ENCODE measurements at regions not wholly inside any gene's neighbourhood (a gene's known extent, or its start where the extent isn't known, plus 50 kb on each side); places are given as distances from the start of the nearest gene placed in this dataset.

DNA sequence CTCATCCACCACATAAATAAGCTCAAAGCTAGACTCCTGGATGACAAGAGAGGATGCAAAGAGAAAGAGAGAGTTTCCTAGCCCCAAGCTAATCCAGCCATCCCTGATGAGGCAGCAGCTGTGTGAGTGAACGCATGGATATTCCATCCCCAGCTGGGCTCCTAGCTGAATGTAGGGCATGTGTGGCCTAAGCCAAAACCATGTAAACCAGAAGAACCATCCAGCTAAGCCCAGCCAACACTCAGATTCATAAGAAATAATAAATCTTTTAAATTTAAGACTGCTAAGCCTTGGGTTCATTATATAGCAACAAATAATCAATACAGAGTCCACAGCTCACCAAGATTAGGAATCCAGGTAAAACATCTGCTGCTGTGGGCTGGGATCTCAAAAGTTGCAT lies 94.3 kb downstream of the TNFAIP2 start:
- H3K4me1 Mint-ChIP-seq: peaks cover 9% of the 10 kb centered on the region
- POLR2A ChIA-PET: no interaction called here
- ATAC-seq (no peak), DNase-seq (ENCODE audit: low spot score) (no peak)
- CTCF ChIA-PET: interaction anchor here (0.8 to 2.7 kb wide), 3 partner anchors 64 to 113 kb away, joined by 3 to 16 read pairs (median 3); no protein-coding TSS in a partner anchor
- H3K27ac Mint-ChIP-seq: no peak overlapping the region
- H3K36me3 Mint-ChIP-seq: no peaks in the 10 kb centered on the region
- no peaks in the 10 kb centered on the region for H3K9me3 Mint-ChIP-seq
- H3K4me3 Mint-ChIP-seq: no peak overlapping the region
- peaks cover 34% of the 10 kb centered on the region for H3K27me3 Mint-ChIP-seq (ENCODE audit: low read depth)
- TF ChIP-seq PRRX2 (CRISPR knock-in tag; IDR thresholded peaks at IDR 0.05): no peak
- TF ChIP-seq, protein P1, sequence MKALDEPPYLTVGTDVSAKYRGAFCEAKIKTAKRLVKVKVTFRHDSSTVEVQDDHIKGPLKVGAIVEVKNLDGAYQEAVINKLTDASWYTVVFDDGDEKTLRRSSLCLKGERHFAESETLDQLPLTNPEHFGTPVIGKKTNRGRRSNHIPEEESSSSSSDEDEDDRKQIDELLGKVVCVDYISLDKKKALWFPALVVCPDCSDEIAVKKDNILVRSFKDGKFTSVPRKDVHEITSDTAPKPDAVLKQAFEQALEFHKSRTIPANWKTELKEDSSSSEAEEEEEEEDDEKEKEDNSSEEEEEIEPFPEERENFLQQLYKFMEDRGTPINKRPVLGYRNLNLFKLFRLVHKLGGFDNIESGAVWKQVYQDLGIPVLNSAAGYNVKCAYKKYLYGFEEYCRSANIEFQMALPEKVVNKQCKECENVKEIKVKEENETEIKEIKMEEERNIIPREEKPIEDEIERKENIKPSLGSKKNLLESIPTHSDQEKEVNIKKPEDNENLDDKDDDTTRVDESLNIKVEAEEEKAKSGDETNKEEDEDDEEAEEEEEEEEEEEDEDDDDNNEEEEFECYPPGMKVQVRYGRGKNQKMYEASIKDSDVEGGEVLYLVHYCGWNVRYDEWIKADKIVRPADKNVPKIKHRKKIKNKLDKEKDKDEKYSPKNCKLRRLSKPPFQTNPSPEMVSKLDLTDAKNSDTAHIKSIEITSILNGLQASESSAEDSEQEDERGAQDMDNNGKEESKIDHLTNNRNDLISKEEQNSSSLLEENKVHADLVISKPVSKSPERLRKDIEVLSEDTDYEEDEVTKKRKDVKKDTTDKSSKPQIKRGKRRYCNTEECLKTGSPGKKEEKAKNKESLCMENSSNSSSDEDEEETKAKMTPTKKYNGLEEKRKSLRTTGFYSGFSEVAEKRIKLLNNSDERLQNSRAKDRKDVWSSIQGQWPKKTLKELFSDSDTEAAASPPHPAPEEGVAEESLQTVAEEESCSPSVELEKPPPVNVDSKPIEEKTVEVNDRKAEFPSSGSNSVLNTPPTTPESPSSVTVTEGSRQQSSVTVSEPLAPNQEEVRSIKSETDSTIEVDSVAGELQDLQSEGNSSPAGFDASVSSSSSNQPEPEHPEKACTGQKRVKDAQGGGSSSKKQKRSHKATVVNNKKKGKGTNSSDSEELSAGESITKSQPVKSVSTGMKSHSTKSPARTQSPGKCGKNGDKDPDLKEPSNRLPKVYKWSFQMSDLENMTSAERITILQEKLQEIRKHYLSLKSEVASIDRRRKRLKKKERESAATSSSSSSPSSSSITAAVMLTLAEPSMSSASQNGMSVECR (CRISPR knock-in tag; IDR thresholded peaks at IDR 0.05; ENCODE audit: borderline replicate concordance): no peak
- TF ChIP-seq SMAD3 (CRISPR knock-in tag; IDR thresholded peaks at IDR 0.05; ENCODE audit: borderline replicate concordance): no peak

DNA sequence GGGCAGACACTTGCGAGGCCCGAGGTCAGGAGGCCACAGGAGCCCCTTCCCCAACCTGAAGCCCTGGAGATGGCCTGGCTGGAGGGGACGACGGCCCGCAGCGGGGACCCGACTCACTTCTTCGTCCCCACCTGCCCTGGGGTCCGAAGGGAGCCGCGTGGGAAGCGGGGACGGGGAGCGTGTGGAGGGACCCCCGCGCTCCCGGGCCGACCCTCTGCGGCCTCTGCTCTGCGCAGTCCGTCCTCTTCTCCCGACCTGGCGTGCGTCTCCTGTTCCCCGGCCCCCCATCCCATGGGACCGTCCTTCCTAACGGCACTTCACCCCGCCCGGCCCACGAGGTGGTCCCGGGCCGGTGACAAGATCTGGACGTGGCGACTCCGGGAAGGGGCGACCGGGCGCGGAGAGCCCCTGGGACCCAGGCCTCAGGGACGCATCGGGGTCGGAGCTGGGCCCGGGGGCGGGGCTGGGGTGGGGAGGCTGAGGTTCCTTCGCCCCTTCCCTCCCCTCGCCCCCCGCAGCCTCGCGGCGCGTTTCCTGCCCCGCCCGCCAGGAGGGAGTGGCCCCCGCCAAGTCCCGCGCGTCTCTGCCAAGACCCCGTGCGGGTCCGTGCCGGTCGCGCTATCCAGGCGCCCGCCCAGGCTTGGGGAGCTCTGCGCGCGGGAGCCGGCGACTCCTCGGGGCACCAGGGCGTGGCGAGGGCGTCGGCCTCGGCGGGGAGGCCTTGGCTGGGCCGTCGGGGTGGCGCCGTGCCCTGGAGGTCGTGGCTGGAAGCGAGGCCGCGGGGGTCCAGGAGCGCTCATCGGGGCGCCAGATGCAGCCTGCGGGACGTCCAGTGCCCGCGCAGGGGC lies 97.1 kb downstream of the TNFAIP2 start:
- Mint-ChIP-seq H3K9me3 (no peaks in the 10 kb centered on the region), H3K4me3 (peak overlapping the region; percentile 68), H3K36me3 (no peaks in the 10 kb centered on the region), H3K27me3 (ENCODE audit: low read depth) (peaks cover 41% of the 10 kb centered on the region), H3K4me1 (peaks cover 22% of the 10 kb centered on the region), H3K27ac (no peak overlapping the region)
- CTCF ChIA-PET: interaction anchor here (0.8 to 1.2 kb wide), 5 partner anchors 15 to 115 kb away, joined by 3 to 7 read pairs (median 5); no protein-coding TSS in a partner anchor
- DNase-seq (ENCODE audit: low spot score) (peak; percentile 43), ATAC-seq (peak; percentile 73)
- POLR2A ChIA-PET: interaction anchor here (0.5 to 1.3 kb wide), 3 partner anchors 21 to 52 kb away, joined by 3 to 7 read pairs (median 3); no protein-coding TSS in a partner anchor
- TF ChIP-seq NFATC4 (CRISPR knock-in tag; IDR thresholded peaks at IDR 0.05): no peak
- TF ChIP-seq, protein P2, sequence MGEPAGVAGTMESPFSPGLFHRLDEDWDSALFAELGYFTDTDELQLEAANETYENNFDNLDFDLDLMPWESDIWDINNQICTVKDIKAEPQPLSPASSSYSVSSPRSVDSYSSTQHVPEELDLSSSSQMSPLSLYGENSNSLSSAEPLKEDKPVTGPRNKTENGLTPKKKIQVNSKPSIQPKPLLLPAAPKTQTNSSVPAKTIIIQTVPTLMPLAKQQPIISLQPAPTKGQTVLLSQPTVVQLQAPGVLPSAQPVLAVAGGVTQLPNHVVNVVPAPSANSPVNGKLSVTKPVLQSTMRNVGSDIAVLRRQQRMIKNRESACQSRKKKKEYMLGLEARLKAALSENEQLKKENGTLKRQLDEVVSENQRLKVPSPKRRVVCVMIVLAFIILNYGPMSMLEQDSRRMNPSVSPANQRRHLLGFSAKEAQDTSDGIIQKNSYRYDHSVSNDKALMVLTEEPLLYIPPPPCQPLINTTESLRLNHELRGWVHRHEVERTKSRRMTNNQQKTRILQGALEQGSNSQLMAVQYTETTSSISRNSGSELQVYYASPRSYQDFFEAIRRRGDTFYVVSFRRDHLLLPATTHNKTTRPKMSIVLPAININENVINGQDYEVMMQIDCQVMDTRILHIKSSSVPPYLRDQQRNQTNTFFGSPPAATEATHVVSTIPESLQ (CRISPR knock-in tag; IDR thresholded peaks at IDR 0.05): no peak
- TF ChIP-seq MXD4 (CRISPR knock-in tag; IDR thresholded peaks at IDR 0.05; ENCODE audit: borderline replicate concordance): no peak
- TF ChIP-seq ZNF232 (CRISPR knock-in tag; IDR thresholded peaks at IDR 0.05): no peak
- no peak for TF ChIP-seq ZNF263 (CRISPR knock-in tag; IDR thresholded peaks at IDR 0.05; ENCODE audit: low read depth)
- no peak for TF ChIP-seq FOXJ3 (CRISPR knock-in tag; IDR thresholded peaks at IDR 0.05; ENCODE audit: borderline replicate concordance)
- TF ChIP-seq, protein P3, sequence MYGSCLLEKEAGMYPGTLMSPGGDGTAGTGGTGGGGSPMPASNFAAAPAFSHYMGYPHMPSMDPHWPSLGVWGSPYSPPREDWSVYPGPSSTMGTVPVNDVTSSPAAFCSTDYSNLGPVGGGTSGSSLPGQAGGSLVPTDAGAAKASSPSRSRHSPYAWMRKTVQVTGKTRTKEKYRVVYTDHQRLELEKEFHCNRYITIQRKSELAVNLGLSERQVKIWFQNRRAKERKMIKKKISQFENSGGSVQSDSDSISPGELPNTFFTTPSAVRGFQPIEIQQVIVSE (CRISPR knock-in tag; IDR thresholded peaks at IDR 0.05; ENCODE audit: borderline replicate concordance): no peak
- no peak for TF ChIP-seq ZNF219 (CRISPR knock-in tag; IDR thresholded peaks at IDR 0.05; ENCODE audit: borderline replicate concordance)
- no peak for TF ChIP-seq CREB1 (CRISPR knock-in tag; IDR thresholded peaks at IDR 0.05)
- TF ChIP-seq RELA (CRISPR knock-in tag; IDR thresholded peaks at IDR 0.05; ENCODE audit: borderline replicate concordance): 0 out of 2 replicates have a peak, but pooled peaks have one; percentile 55
- TF ChIP-seq, protein P4, sequence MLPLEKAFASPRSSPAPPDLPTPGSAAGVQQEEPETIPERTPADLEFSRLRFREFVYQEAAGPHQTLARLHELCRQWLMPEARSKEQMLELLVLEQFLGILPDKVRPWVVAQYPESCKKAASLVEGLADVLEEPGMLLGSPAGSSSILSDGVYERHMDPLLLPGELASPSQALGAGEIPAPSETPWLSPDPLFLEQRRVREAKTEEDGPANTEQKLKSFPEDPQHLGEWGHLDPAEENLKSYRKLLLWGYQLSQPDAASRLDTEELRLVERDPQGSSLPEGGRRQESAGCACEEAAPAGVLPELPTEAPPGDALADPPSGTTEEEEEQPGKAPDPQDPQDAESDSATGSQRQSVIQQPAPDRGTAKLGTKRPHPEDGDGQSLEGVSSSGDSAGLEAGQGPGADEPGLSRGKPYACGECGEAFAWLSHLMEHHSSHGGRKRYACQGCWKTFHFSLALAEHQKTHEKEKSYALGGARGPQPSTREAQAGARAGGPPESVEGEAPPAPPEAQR (CRISPR knock-in tag; IDR thresholded peaks at IDR 0.05): no peak
- TF ChIP-seq IRF2 (CRISPR knock-in tag; IDR thresholded peaks at IDR 0.05; ENCODE audit: borderline replicate concordance, low read depth): no peak
- TF ChIP-seq, protein P5, sequence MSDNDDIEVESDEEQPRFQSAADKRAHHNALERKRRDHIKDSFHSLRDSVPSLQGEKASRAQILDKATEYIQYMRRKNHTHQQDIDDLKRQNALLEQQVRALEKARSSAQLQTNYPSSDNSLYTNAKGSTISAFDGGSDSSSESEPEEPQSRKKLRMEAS (CRISPR knock-in tag; IDR thresholded peaks at IDR 0.05): peak; percentile 33; the same call in 1 of the 2 replicates
- TF ChIP-seq, protein P6, sequence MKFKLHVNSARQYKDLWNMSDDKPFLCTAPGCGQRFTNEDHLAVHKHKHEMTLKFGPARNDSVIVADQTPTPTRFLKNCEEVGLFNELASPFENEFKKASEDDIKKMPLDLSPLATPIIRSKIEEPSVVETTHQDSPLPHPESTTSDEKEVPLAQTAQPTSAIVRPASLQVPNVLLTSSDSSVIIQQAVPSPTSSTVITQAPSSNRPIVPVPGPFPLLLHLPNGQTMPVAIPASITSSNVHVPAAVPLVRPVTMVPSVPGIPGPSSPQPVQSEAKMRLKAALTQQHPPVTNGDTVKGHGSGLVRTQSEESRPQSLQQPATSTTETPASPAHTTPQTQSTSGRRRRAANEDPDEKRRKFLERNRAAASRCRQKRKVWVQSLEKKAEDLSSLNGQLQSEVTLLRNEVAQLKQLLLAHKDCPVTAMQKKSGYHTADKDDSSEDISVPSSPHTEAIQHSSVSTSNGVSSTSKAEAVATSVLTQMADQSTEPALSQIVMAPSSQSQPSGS (CRISPR knock-in tag; IDR thresholded peaks at IDR 0.05; ENCODE audit: borderline replicate concordance, low read depth): no peak
- TF ChIP-seq, protein P7, sequence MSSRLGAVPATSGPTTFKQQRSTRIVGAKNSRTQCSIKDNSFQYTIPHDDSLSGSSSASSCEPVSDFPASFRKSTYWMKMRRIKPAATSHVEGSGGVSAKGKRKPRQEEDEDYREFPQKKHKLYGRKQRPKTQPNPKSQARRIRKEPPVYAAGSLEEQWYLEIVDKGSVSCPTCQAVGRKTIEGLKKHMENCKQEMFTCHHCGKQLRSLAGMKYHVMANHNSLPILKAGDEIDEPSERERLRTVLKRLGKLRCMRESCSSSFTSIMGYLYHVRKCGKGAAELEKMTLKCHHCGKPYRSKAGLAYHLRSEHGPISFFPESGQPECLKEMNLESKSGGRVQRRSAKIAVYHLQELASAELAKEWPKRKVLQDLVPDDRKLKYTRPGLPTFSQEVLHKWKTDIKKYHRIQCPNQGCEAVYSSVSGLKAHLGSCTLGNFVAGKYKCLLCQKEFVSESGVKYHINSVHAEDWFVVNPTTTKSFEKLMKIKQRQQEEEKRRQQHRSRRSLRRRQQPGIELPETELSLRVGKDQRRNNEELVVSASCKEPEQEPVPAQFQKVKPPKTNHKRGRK (CRISPR knock-in tag; IDR thresholded peaks at IDR 0.05; ENCODE audit: borderline replicate concordance): no peak

Measured in WTC11 (cell line).